K562 (cell line): ENCODE measurements at regions not wholly inside any gene's neighbourhood (a gene's known extent, or its start where the extent isn't known, plus 50 kb on each side); places are given as distances from the start of the nearest gene placed in this dataset.

ENCODE experiments used
- ATAC-seq: fragments of 200-7000 bp; cut with Tn5 transposase; 3 replicates; pipeline ENCODE4 v1.9.1; 2020; ENCODE audit warnings: moderate library complexity
- BruUV-seq: library from RNA; stranded (reverse); fragments of 400-500 nt; replicated peaks from 2 replicates; lab custom pipeline; 2021; lab: Mats Ljungman, UMichigan
- CTCF ChIA-PET: fragments of 300-600 bp; formaldehyde crosslinking; extraction: SDS; loops from one replicate; lab custom pipeline; 2021; ENCODE audit warnings: low intra/inter-chr PET ratio; lab: Yijun Ruan, JAX
- POLR2A ChIA-PET: fragments of 300-600, 350-650 bp; sonication (Branson Sonifier 250); formaldehyde crosslinking; extraction: SDS; loops from one replicate; lab custom pipeline; 2021; ENCODE audit warnings: antibody characterized with exemption, inconsistent platforms; lab: Yijun Ruan, JAX
- DNase-seq, 4 experiments: peaks; one replicate each; pipeline versions ENCODE4 v3.0.0 to v3.0.0-alpha.2; 2011 to 2018; ENCODE audit warnings: low spot score in 3 of 4, mixed read lengths in 3 of 4; ENCODE audit errors: extremely low read depth in 1 of 4
- FAIRE-seq: peaks from 2 replicates; lab custom pipeline; 2011; peaks lifted over from hg19 to GRCh38; lab: Jason Lieb, UNC
- H2AFZ ChIP-seq: 2 replicates; pipeline ENCODE4 v1.6.0; 2011; ENCODE audit warnings: low read depth, low read length, control low read depth, inconsistent platforms
- H3K27ac ChIP-seq: fragments of 200-600 bp; 3 replicates; pipeline ENCODE4 v1.8.0; 2011; ENCODE audit warnings: low read depth, mild to moderate bottlenecking, control low read depth, inconsistent platforms, low read length, moderate library complexity, mixed read lengths; ENCODE audit errors: extremely low read depth
- H3K27me3 ChIP-seq, 2 experiments: fragments of 300-600 bp in 1 of 2; 2 replicates in 1 of 2; 3 replicates in 1 of 2; pipeline versions ENCODE4 v1.6.0 to v1.8.0; 2011; ENCODE audit warnings: inconsistent platforms in 2 of 2, low read length in 2 of 2, mild to moderate bottlenecking in 1 of 2, mixed read lengths in 1 of 2, moderate library complexity in 1 of 2; ENCODE audit not compliant: control insufficient read depth in 2 of 2, insufficient read depth in 2 of 2
- H3K36me3 ChIP-seq: fragments of 300-600 bp; 3 replicates; pipeline ENCODE4 v1.8.0; 2011; ENCODE audit warnings: mild to moderate bottlenecking, low read length, inconsistent platforms; ENCODE audit not compliant: control insufficient read depth, insufficient read depth
- H3K4me1 ChIP-seq, 2 experiments: fragments of 200-600 bp in 1 of 2; replicated peaks in 1 of 2; 2 replicates in 1 of 2; 3 replicates in 1 of 2; pipeline versions ENCODE4 v1.5.1 to v1.8.0; 2011; ENCODE audit warnings: inconsistent platforms in 2 of 2, low read length in 2 of 2, mild to moderate bottlenecking in 1 of 2, mixed read lengths in 1 of 2, moderate library complexity in 1 of 2; ENCODE audit not compliant: control insufficient read depth in 2 of 2, insufficient read depth in 2 of 2
- H3K4me2 ChIP-seq: 2 replicates; pipeline ENCODE4 v1.6.1; 2011; ENCODE audit warnings: low read length, control low read depth, inconsistent platforms, mixed read lengths; ENCODE audit not compliant: insufficient read depth
- H3K4me3 ChIP-seq: fragments of 200-600 bp; sonication (generic), shearing (Covaris generic); 2 replicates; pipeline ENCODE4 v1.5.1; 2016; ENCODE audit warnings: control low read depth, inconsistent platforms
- H3K79me2 ChIP-seq: fragments of 200-600 bp; 3 replicates; pipeline ENCODE4 v1.8.0; 2011; ENCODE audit warnings: low read length, inconsistent platforms; ENCODE audit not compliant: control insufficient read depth, insufficient read depth
- H3K9ac ChIP-seq, 2 experiments: 2 replicates each; pipeline versions ENCODE4 v1.6.0 to v1.6.1; 2011; ENCODE audit warnings: low read depth in 2 of 2, low read length in 2 of 2, control low read depth in 1 of 2, inconsistent platforms in 1 of 2, mild to moderate bottlenecking in 1 of 2, mixed read lengths in 1 of 2; ENCODE audit not compliant: insufficient read depth in 1 of 2
- H3K9me1 ChIP-seq: one replicate; pipeline ENCODE4 v1.6.0; 2011; ENCODE audit warnings: inconsistent platforms, mild to moderate bottlenecking, low read length, moderate library complexity; ENCODE audit not compliant: control insufficient read depth, insufficient read depth
- H3K9me3 ChIP-seq: replicated peaks from 2 replicates; pipeline ENCODE4 v1.5.1; 2011; ENCODE audit warnings: low read depth, low read length, inconsistent platforms; ENCODE audit not compliant: control insufficient read depth, insufficient read depth
- H4K20me1 ChIP-seq: replicated peaks from 2 replicates; pipeline ENCODE4 v1.6.1; 2011; ENCODE audit warnings: low read length, inconsistent platforms, mixed read lengths; ENCODE audit not compliant: control insufficient read depth, insufficient read depth
- CAMTA2 ChIP-seq: fragments of 250-450 bp; sonication (Bioruptor Pico); conservative IDR thresholded peaks from 2 replicates; pipeline ENCODE4 v1.5.1; 2022
- CBFA2T3 ChIP-seq: fragments of 450-650 bp; IDR thresholded peaks from 2 replicates; pipeline ENCODE4 v1.6.1; 2017
- CREB5 ChIP-seq: fragments of 250-450 bp; sonication (Bioruptor Pico); IDR thresholded peaks from 2 replicates; pipeline ENCODE4 v1.5.0; 2020; ENCODE audit warnings: mild to moderate bottlenecking
- GTF2A2 ChIP-seq: IDR thresholded peaks from 2 replicates; pipeline ENCODE4 v1.6.1; 2016; ENCODE audit warnings: mild to moderate bottlenecking, missing genetic modification characterization, missing compliant biosample characterization
- KLF13 ChIP-seq: fragments of 450-650 bp; IDR thresholded peaks from 2 replicates; pipeline ENCODE4 v1.6.1; 2016; ENCODE audit warnings: missing genetic modification characterization, low read depth, mild to moderate bottlenecking, missing compliant biosample characterization, moderate library complexity, borderline replicate concordance
- L3MBTL2 ChIP-seq: fragments of 450-650 bp; IDR thresholded peaks from 2 replicates; pipeline ENCODE4 v1.6.1; 2016; ENCODE audit warnings: mild to moderate bottlenecking, moderate library complexity
- MLX ChIP-seq, 2 experiments: fragments of 450-650 bp in 1 of 2; sonication (generic) in 1 of 2; formaldehyde crosslinking; conservative IDR thresholded peaks; 2 replicates each; pipeline versions ENCODE4 v1.4.0 to v1.8.1; 2020 to 2022; ENCODE audit warnings: mild to moderate bottlenecking in 1 of 2, missing genetic modification reagents in 1 of 2
- SREBF1 ChIP-seq: fragments of 150-350 bp; IDR thresholded peaks from 2 replicates; pipeline ENCODE4 v1.6.1; 2014; ENCODE audit warnings: antibody characterized with exemption, low read depth, low read length, borderline replicate concordance
- ZBTB49 ChIP-seq: sonication (generic); formaldehyde crosslinking; IDR thresholded peaks from 2 replicates; pipeline ENCODE4 v1.8.0; 2022; ENCODE audit warnings: missing genetic modification reagents, mild to moderate bottlenecking, borderline replicate concordance
- ZNF239 ChIP-seq: fragments of 250-450 bp; sonication (Bioruptor Pico); IDR thresholded peaks from 2 replicates; pipeline ENCODE4 v1.4.0; 2020; ENCODE audit warnings: mild to moderate bottlenecking
- WGBS: fragments of 100-300 bp; shearing (Covaris generic); methylation state at CpG from one replicate; pipeline ENCODE4 v1.1.6; 2016; ENCODE audit warnings: low coverage, mixed read lengths; ENCODE audit not compliant: insufficient coverage; ENCODE audit errors: missing lambda C conversion rate; 5-methylcytosine and 5-hydroxymethylcytosine counted together
- in situ Hi-C: fragments of 300-500 bp; cut with MboI; formaldehyde crosslinking; loops from 4 replicates; pipeline ENCODE4 v1.15.0; 2018; ENCODE audit warnings: inconsistent platforms, mixed read lengths
- intact Hi-C: fragments of 100-400 bp; cut with micrococcal nuclease; formaldehyde crosslinking; loops from 2 replicates; pipeline ENCODE4 v1.14.2; 2022

GRCh38 chr17:68679882-68680281 lies 78.7 kb upstream of the FAM20A start (continued):
- TF ChIP-seq ZBTB49: no peak
- TF ChIP-seq L3MBTL2: no peak
- TF ChIP-seq CAMTA2: no peak
- TF ChIP-seq GTF2A2 (tag): no peak

- Histone ChIP-seq H3K9ac (no peak overlapping the region), H3K9me3 (no peaks in the 10 kb centered on the region), H2AFZ (no peak overlapping the region), H3K79me2 (no peaks in the 10 kb centered on the region), H3K4me2 (no peak overlapping the region), H3K4me1 (no peaks in the 10 kb centered on the region), H3K4me3 (no peak overlapping the region), H3K9me1 (no peaks in the 10 kb centered on the region), H3K36me3 (no peaks in the 10 kb centered on the region), H3K27me3 (peaks cover 24 to 34% of the 10 kb centered on the region in 2 experiments; a peak in 4 of 5 replicates), H3K27ac (no peak overlapping the region), H4K20me1 (no peaks in the 10 kb centered on the region)
- intact Hi-C loops (no loop called here), in situ Hi-C loops (no loop called here)
- WGBS: 0% methylated on average over 8 of the region's 8 CpGs
- CTCF ChIA-PET: no interaction called here
- BruUV-seq: no TSS peak
- TF ChIP-seq CREB5 (CRISPR knock-in tag) (no peak), KLF13 (tag) (no peak), CBFA2T3 (no peak), MLX (CRISPR knock-in tag; conservative IDR thresholded peaks at IDR 0.05) (no peak), ZNF239 (CRISPR knock-in tag) (no peak), SREBF1 (no peak)
- FAIRE-seq: no peak
- DNase-seq: no peak
- ATAC-seq: no peak
- POLR2A ChIA-PET: no interaction called here
Measured at GRCh38 chr17:68676856-68677255, 75.7 kb upstream of the FAM20A start.
